8988T (cell line): ENCODE measurements at regions not wholly inside any gene's neighbourhood (a gene's known extent, or its start where the extent isn't known, plus 50 kb on each side); places are given as distances from the start of the nearest gene placed in this dataset.
"Not testable (repeated sequence)": the region's sequence is repeated elsewhere in the genome, so short reads cannot be mapped to it uniquely, and the experiment has no call there.

ENCODE experiments used
- DNase-seq: peaks from one replicate; pipeline ENCODE4 v3.0.0; 2011

DNA sequence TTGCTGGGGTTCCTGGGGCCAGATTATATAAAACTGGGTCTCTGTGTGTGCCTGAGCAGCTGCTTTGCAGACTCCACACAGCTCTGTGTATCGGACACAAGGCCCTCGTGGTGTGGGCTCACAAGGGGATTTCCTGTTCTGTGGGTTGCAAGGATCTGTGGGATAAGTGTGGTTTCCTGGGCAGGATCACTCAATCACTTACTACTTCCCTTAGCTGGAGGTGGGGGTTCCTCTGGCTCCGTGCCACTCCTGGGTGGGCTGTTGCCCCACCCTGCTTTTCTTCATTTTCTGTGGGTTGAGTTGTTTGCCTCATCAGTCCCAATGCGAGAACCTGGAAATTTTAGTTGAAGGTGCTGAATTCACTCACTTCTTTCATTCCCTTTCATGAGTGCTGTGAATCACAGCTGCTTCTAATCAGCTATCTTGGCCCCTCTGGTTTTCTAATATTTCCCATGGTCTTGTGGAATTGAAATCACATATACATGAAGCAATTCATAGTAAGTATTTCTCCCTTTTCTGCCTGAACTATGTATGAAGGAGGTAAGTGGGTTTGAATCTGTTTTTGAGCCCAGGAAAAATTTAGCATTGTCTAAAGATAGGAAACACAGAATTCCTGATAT, 196.3 kb downstream of the DCDC2C start:
- no peak for DNase-seq

DNA sequence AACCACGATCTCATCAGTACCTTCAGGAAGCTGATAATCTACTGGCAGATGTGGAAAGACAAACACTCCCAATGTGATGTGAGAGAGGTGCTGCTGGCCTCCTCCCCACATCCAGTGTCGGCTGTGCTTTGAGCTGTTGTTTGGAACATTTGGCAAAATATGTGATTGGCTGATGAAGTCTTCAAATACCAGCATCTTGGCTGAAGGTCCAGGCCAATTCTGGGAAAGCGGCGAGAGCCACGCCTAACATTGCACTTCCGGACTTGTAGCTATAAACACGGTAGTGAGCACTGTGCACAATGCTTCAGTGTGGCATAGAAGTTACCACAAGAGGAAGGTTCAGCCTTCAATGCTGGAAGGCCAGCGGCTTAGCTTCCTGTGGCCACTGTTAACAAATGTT, 198.8 kb downstream of the DCDC2C start:
- DNase-seq: no peak

DNA sequence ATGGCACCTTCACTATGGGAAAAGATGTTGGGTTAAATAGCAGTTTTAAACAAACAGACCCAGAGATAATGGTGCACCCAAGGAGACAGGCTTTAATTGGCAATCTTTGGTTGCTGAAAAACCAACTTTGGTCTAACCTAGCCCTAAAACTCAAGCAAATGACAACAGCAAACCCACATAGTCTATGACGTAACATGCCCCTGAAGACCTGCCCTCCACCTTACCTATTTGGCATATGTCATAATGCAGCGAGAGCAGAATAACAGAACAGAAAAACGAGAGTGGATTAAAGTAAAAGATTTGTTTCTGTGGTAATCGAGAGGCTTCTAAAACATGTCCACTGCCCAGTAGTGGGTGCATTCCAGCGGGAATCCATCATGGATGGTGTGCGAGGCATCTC, 200.7 kb downstream of the DCDC2C start:
- DNase-seq: no peak

DNA sequence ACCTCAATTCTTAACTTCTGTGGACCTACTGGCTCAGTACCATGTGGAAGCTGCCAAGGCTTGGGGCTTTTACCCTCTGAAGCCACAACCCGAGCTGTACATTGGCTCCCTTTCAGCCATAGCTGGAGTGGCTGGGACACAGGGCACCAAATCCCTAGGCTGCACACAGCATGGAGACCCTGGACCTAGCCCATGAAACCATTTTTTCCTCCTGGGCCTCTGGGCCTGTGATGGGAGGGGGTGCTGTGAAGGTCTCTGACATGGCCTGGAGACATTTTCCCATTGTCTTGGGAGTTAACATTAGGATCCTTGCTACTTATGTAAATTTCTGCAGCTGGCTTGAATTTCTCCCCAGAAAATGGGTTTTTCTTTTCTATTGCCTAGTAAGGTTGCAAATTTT, 205.1 kb downstream of the DCDC2C start:
- DNase-seq: not testable (repeated sequence)

DNA sequence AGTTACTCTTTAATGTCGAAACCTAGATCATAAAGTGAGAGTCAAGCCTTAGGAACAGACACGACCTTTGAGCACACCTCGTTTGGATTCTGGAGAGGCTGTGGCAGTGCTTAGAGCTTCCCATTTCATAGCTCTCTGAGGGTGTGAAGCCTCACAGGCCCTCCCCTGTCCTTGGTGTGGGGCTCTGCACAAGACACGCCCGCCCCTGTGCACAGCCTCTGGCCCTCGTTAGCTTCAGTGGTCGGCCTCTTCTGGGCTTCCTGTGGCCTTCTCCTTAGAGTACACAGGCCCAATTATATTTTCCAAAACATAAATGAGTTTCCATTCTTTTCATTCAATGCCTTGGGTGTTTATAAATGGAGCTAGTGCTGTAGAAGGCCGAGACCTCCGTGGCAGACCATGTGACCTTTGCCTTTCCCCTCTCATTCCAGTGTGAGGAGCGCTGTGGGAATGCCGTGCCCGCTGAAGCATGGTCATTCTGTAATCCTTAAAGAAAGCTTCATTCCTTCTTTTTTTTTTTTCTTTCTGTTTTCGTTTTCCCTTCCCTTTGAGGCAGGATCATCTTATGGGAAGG, 208.6 kb downstream of the DCDC2C start:
- no peak for DNase-seq

DNA sequence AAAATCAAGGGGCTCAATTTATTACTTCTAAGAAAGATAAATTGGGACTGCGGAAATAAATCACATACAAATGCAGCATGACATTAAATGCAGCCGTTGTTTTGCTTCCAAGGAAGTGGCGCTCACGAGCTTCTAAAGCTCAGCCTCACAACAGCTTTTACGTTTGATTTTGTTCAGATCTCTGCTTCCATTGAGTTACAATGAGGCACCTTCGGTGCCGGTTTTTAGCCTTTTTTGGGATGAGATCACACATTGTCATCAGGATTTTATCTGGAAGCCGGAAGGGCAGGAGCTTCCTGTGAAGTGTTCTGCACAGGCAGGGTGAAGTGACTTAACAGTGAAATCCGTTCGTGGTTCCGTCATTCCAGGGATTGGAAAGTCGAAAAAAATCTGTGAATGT, 209.8 kb downstream of the DCDC2C start:
- DNase-seq: no peak

DNA sequence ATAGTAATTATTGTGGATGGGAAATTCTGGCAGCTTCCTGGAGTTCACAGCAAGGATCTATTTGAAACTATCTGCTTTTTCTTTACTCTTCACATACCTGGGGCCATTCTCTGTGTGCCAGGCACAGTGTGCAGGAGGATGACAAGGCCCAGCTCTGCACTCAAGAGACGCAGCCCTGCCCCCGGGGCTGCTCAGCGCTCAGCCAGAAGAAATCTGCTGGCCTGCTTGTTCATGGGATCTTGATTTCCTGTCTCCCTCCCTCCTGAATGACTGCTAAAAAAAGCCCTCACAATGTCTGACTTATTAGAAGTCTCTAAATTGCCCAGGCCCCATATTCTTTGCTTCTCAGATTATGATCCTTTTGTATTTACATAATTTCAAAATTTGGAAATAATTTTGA, 210.9 kb downstream of the DCDC2C start:
- DNase-seq: no peak

DNA sequence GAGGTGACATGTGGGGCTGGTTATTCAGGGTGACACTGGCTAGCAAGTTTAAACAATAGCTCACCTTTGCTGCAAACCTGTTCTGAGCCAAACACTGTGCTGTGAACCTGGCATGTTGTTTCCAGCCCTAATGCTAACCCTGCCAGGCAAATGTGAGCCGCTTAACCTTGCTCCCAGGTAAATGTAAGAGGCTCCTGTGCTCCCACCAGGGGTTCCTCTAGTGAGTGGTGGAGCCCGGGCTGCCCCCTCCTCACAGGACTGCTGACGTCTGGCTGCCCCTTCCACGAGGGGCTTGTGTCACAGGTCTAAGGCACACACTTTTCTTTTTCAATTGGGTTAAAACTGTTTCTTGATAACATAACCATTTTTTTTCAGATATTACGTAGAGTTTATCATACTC, 223.7 kb downstream of the DCDC2C start:
- DNase-seq: no peak

DNA sequence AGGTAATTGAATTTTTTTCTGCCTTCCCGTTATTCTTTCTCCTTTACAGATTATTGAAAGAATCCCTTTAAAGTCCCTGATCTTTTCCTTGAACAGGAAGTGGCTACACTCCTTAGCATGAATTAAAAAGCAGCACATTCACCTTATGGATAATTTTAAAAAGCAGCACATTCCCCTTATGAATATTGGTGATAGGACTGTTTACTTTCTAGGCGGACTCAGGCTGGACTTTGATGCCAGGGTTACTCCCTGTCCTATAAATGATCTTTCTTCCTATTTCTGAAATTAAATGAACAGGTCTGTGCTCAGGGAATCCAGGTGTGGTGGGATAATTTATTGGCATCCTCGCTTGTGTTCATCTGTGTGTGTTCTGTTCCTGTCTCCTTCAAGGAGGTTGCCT, 226.0 kb downstream of the DCDC2C start:
- no peak for DNase-seq

DNA sequence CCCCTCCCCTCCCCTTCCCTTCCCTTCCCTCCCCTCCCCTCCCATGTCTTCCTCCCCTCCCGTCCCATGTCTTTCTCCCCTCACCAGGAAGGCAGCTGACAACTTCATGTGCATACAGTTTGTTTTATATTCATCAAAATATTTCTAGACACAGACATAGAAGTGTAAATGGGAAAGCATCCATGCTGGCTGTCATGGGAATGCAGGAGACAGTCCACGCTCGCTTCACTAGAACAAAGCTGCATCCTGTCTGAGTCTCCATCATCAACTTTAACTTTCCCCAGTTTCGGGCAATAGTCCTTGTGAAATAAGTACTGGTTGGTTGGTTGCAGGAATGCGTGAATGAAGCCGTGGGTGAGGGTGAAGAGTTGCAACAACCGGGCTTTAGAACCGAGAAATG, 226.9 kb downstream of the DCDC2C start:
- no peak for DNase-seq

DNA sequence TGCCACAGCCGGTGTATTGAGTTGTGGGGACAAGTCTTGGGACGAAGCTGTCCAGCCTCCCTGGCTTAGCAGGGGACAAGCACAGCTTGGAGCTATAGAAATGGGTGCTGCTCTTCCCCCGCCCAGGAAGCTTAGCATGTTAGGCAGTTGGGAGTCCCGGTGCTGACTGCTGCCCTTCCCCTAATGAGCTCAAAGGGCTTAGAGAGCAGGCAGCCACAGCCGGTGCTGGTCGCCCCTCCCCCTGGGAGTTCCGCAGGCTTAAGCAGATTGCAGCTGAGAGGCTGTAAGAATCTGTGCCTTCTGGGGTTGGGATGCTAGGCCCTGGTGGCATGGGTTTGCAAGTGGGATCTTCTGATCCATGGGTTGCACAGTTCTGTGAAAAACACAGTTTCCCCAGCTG, 237.3 kb downstream of the DCDC2C start:
- no peak for DNase-seq

DNA sequence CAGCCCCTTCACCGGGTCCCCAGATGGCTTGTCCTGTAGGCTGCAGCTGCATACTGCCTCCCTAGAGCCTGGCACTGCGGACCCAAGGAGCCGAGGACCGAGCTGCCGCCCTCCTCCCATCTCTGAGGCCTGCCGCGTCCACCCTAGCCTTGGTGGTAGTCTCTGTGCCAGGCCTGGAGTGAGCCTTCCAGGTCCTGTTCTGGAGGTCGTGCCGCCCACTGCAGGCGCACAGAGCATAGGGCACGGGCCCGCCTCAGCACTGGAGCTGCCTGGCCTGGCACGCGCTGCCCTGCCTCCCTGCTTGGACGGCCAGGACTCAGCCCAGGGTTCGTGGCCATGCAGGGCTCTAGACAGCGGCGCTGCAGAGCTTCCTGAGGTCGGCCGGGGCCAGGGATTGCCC, 239.5 kb downstream of the DCDC2C start:
- no peak for DNase-seq

DNA sequence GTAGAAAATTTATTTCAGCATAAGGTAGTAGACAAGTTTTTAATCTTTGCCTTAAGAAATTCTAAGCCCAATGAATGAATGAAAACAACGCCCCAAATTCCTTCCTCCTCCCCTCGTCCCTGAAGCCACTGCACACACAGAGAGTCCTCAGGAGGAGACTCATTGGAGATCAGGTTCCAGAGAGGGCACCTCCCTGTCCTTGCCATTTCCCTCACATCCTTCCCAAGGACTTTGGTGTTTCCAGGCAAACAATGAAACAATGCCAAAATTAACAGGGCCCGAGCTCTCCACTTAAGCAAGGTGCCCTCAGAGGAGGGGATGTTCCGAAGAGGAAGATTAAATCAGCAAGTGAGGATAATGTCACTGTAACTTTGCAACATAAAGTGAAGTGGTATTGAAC, 240.7 kb downstream of the DCDC2C start:
- no peak for DNase-seq

DNA sequence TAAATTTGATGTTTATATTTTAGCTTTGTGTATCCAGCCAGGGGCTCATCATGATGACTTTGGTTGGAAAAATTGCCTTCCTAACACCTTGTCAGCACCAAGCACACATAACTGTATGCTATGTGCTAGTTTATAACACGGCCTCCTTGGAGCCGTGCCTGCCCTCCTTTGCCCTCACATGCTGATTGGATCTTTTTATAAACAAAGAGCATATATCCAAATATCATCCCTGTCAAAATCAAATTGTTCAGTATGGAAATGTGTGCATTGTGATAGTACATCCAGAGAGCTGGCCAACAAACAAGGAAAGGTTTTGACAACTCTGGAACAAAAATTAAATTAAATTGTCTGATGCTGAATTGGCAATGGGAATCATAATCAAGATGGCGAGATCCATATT, 241.5 kb downstream of the DCDC2C start:
- DNase-seq: no peak

DNA sequence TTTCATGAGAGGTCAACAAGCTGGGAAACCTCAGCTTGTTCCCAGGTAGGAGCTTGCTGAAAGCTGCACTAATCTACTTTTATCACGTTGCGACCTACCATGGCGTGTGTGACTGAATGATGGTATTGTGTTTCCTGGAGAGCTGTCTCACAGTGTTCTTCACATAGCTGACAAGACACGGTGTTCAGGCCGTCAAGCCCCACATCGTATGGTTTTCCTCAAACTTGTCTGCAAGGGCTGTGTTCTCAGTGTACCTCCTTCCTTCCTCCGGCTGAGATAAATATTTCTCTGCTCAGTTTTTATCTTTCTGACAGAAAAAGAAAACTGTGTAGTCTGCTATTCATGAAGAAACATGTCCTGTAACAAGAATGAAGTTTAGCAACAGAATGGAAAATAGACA, 244.8 kb downstream of the DCDC2C start:
- no peak for DNase-seq

DNA sequence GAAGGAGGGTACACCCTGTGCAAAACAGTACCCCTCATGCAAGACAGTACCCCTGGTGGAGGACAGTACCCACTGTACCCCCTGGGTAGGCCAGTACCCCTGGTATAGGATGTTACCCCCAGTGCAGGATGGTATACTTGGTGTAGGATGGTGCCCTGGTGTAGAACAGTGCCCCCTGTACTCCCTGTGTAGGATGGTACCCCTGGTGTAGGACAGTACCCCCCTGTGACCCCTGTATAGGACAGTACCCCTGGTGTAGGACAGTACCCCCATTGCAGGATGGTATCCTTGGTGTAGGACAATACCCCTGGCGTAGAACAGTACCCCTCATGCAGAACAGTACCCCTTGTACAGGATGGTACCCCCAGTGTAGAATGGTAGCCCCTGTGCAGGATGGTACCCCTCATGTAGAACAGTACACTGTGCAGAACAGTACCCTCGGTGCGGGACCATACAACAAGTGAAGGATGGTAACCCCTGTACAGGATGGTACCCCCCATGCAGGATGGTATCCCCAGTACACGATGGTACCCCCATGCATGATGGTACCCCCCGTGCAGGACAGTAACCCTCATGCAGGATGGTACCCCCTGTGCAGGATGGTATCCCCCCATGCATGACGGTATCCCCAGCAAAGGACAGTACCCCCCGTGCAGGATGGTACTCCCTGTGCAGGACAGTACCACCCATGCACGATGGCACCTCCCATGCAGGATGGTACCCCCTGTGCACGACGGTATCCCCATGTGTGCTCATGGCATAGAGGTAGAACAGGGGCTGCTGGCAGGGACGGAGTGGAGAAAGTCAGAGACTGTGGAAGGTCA, 248.0 kb downstream of the DCDC2C start:
- no peak for DNase-seq

DNA sequence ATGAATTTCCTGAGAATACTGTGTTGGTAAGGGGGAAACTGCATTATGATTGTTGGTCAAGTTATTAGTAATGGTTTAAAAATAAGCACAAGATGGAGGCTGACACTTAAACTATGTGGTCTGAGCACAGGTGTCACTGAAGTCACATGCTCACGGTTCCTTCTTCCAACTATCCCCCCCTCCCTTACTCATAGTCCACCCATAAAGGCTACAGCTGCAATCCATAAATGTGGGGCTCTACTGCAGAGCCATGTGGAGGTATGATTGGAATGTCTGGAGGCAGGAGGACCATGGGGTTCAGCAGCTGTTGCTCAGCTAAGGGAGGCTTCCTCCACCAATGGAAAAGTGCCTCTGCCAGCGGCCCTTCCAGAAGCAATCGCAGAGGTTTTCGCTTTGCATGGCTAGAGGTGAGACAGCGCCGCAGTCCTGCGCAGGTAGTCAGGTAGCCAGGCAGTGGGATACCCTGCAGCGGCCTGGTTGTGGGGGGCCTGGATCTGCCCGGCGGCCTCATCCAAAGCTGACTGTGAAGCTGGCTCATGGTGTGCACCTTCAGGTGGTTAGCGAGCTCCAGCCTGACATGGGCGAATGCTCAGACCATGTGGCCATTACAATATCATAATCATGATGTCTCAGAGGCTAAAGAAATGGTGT, 249.6 kb downstream of the DCDC2C start:
- no peak for DNase-seq

DNA sequence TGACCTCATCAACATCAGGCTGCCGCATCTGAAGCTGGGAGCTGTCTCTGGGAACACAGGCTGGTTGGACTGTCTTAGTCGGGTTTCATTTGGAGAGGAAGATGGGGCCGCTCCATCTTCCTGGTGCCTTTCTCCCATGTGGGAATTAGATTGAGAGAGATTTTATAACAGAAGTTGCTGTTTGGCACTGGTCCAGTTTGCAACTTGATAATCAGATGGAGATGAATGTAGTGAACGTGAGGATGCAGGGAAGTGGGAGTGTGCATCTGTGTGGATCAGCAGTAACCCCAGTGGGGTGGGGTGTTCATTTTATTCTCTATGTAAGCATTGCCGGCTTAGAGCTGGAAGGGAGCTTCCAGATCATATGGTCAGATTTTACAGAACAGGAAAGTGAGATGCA, 250.9 kb downstream of the DCDC2C start:
- DNase-seq: no peak

DNA sequence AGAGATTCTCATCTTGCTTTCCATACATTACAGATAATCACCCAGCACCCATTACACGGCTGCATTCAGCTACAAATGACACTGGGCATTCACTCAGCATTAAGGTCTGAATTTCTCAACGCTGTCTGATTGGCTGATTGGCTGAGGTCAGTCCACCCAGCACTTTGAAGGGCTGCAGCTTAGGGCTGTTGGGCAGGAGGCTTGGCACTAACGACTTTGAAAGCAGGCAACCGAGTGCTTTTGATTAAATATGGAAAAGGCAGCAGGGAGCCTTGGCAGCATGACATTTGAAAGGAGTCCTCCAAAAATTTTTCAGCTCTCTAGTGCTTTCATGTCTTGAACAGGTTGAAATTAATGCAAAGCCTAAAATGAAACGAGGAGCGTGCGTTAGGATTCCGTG, 253.0 kb downstream of the DCDC2C start:
- DNase-seq: no peak

DNA sequence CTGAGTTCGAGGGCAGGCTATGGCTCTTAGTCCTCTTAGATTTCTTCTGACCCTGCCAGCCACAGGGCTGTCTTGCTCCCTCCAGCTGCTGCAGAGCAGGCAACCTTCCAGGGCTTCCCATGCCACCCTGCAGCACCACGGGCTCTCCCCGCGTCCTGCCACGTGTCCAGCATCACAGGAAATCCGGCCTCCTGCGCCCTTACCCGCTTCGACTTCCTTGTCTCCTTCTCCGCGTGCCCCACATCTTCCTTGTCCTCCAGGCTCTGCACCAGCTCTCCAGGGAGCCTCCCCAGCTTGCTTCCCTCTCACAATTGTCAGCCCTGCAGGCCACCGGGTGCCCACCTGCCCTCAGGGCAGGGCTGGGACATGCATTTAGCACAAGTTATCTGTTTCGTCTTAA, 253.5 kb downstream of the DCDC2C start:
- no peak for DNase-seq

DNA sequence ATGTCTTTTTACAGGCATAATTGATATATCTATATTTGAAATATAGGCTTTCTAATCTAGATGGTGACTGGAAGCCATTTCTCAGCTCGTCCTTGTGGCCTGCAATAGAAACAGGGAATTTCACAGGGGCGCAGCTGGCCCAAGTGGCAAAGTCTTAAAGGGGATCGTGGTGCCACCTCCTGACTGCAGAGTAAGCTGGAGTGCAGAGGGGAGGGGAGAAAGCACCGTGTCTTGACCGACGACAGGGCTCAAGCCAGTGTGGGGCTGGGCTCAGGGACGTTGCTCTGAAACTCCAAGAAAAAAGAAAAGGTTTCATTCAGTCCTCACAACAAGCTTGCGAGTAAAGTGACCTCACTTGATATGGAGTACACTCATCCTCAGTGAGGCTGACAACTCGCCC, 255.1 kb downstream of the DCDC2C start:
- DNase-seq: no peak

DNA sequence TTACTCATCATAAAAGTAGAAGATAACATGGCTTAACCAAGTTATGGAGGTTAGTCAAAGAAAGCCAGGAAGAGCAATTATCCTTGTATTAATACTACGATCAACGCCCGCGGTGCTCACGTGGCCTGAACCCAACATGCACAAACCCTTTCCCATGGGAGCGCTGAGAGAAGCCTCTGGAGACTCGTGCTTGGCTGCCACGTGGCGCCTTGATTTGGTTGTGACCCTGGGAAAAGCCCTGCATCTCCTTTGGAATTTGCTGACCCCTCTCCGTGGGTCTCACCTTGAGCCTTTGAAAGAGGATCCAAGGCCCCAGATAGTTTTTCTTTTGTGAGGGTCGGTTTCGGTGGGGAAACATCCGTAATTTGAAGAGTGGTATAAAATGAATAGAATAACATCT, 255.6 kb downstream of the DCDC2C start:
- DNase-seq: no peak

DNA sequence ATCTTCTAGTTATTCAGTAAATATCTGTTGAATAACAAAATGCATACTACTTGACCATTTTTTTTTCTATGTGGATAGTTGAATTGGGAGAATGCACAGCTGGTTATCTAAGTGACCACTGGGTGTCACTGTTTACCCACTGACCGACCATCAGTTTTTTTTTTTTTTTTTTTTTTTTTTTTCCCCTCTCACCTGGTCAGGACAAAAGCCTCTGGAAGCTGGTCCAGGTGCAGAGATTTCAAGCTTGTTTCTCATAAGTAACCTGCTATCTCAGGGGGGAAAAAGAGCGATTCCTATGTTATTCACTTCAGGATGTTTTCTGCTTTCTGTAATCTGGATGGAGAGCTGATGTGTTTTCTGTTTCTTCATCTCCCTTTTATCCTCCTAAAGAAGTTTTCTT, 256.0 kb downstream of the DCDC2C start:
- no peak for DNase-seq

DNA sequence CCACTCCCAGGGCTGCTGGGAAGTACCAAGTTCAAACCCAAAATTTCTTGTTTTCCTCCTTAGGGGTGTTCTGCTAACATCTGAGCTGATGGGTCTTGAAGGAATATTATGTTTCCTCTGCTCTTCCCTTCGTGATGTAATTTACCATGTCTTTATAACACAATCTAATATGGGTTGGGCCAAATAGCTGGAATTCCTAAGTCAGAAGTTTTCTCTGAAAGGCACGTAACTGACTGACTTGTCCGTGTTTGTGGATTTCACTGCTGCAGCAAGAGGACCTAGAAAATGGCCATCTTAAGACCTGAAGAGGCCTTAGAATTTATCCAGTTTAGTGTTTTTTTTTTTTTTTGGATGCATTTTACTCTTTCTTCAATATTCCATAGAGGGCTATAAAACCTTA, 256.7 kb downstream of the DCDC2C start:
- DNase-seq: no peak
